PC-3 (cell line): ENCODE measurements at regions not wholly inside any gene's neighbourhood (a gene's known extent, or its start where the extent isn't known, plus 50 kb on each side); places are given as distances from the start of the nearest gene placed in this dataset.

Experiments used
- CTCF ChIP-seq: fragments of 300-600 bp; sonication (generic); conservative IDR thresholded peaks from 2 replicates; pipeline ENCODE4 v1.5.1; 2017; ENCODE audit warnings: antibody characterized with exemption, low read depth, mild to moderate bottlenecking, low read length
- EZH2 ChIP-seq: fragments of 300-600 bp; sonication (generic); IDR thresholded peaks from one replicate; pipeline ENCODE4 v1.6.1; 2017; ENCODE audit warnings: antibody characterized with exemption, mild to moderate bottlenecking, low read length; ENCODE audit not compliant: unreplicated experiment

GRCh38 chr2:43019025-43019367, 207.4 kb downstream of the ZFP36L2 start:
- TF ChIP-seq CTCF (no peak), EZH2 (no peak)
